ENCODE measurements at regions not wholly inside any gene's neighbourhood (a gene's known extent, or its start where the extent isn't known, plus 50 kb on each side); places are given as distances from the start of the nearest gene placed in this dataset.

DNA sequence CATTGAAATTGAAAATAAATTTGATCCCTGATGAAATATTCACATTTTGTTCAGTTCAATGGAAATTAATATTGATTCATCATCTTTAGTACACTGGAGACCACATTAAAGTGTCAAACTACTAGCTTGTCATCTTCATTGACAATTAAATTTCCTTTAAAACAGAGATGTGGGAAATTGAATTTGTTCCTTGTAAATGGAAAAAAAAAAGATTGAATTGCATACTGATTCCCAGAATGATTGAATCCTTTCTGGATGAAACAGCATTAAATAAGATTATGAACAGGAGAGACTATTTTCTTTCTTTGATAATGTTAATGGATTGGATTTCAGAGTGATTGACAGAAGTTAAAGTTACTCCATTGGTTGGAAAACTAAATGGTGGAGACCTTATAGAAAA, 241.3 kb upstream of the CNTNAP2 start:
- ChIA-PET CTCF (no interaction called here), POLR2A (no interaction called here)
- TF ChIP-seq SP1 (IDR thresholded peaks at IDR 0.05) (no peak), ZNF384 (IDR thresholded peaks at IDR 0.05) (no peak), LEF1 (IDR thresholded peaks at IDR 0.05; ENCODE audit: borderline replicate concordance) (no peak), TARDBP (IDR thresholded peaks at IDR 0.05) (no peak), PKNOX1 (IDR thresholded peaks at IDR 0.05) (no peak), FOXM1 (IDR thresholded peaks at IDR 0.05; ENCODE audit: borderline replicate concordance) (no peak), ELF4 (IDR thresholded peaks at IDR 0.05) (no peak), SUZ12 (IDR thresholded peaks at IDR 0.05) (no peak), FOXK2 (IDR thresholded peaks at IDR 0.05) (no peak)
- DNase-seq (ENCODE audit: extremely low spot score): no peak

- CTCF ChIA-PET: no interaction called here
Measured at GRCh38 chr7:145868935-145869334, 247.7 kb upstream of the CNTNAP2 start.

GRCh38 chr7:145862212-145862611, 254.4 kb upstream of the CNTNAP2 start:
- no peak for TF ChIP-seq SP1 (IDR thresholded peaks at IDR 0.05)
- no peak for TF ChIP-seq NFRKB (IDR thresholded peaks at IDR 0.05)
- no peak for TF ChIP-seq BHLHE40 (IDR thresholded peaks at IDR 0.05; ENCODE audit: borderline replicate concordance)
- TF ChIP-seq TARDBP (IDR thresholded peaks at IDR 0.05): no peak
- TF ChIP-seq L3MBTL2 (conservative IDR thresholded peaks at IDR 0.05): no peak
- TF ChIP-seq PKNOX1 (IDR thresholded peaks at IDR 0.05): no peak
- no peak for TF ChIP-seq FOXK2 (IDR thresholded peaks at IDR 0.05)
- TF ChIP-seq ARNT (IDR thresholded peaks at IDR 0.05): no peak
- TF ChIP-seq HDGF (IDR thresholded peaks at IDR 0.05; ENCODE audit: borderline replicate concordance): no peak
- no peak for TF ChIP-seq SUZ12 (IDR thresholded peaks at IDR 0.05)
- no peak for TF ChIP-seq ZNF384 (IDR thresholded peaks at IDR 0.05)
- TF ChIP-seq LEF1 (IDR thresholded peaks at IDR 0.05; ENCODE audit: borderline replicate concordance): no peak
- no peak for DNase-seq (ENCODE audit: extremely low spot score)
- CTCF ChIA-PET: interaction anchor here (0.6 kb wide), 1 partner anchor 48 kb away, joined by 3 read pairs; no protein-coding TSS in a partner anchor
- POLR2A ChIA-PET: no interaction called here

More at GRCh38 chr7:145868935-145869334, 247.7 kb upstream of the CNTNAP2 start:
- POLR2A ChIA-PET: no interaction called here
- DNase-seq (ENCODE audit: extremely low spot score): no peak
- TF ChIP-seq FOXA1 (IDR thresholded peaks at IDR 0.05): no peak
- TF ChIP-seq CTBP1 (IDR thresholded peaks at IDR 0.05; ENCODE audit: borderline replicate concordance): no peak
- no peak for TF ChIP-seq ZNF384 (IDR thresholded peaks at IDR 0.05)
- TF ChIP-seq L3MBTL2 (conservative IDR thresholded peaks at IDR 0.05): no peak
- TF ChIP-seq ELF4 (IDR thresholded peaks at IDR 0.05): no peak
- no peak for TF ChIP-seq HDGF (IDR thresholded peaks at IDR 0.05; ENCODE audit: borderline replicate concordance)
- no peak for TF ChIP-seq BHLHE40 (IDR thresholded peaks at IDR 0.05; ENCODE audit: borderline replicate concordance)
- no peak for TF ChIP-seq FOXM1 (IDR thresholded peaks at IDR 0.05; ENCODE audit: borderline replicate concordance)
- no peak for TF ChIP-seq PKNOX1 (IDR thresholded peaks at IDR 0.05)

DNA sequence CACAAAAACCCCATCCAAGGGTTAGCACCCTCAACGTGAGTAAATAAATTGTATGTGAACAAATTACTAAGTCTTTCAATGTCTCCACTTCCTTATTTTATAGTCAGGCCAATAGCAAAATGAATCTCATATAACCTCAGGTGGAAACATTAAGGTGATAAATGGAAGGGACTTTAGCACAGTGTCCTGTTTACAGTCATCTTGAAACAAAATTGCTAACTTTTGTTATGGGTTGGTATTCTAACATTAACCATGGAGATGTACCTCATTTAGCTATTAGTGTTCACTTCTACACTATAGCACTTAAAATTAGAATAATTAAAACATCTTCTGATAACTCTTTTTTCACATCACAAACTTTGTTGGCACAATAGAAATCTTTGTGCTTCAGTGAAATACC, 255.8 kb upstream of the CNTNAP2 start:
- ChIA-PET POLR2A (no interaction called here), CTCF (no interaction called here)
- TF ChIP-seq TARDBP (IDR thresholded peaks at IDR 0.05) (no peak), FOXM1 (IDR thresholded peaks at IDR 0.05; ENCODE audit: borderline replicate concordance) (no peak), FOXA1 (IDR thresholded peaks at IDR 0.05) (no peak), FOXK2 (IDR thresholded peaks at IDR 0.05) (no peak), HDGF (IDR thresholded peaks at IDR 0.05; ENCODE audit: borderline replicate concordance) (no peak), ELF4 (IDR thresholded peaks at IDR 0.05) (no peak), SP1 (IDR thresholded peaks at IDR 0.05) (no peak), CTBP1 (IDR thresholded peaks at IDR 0.05; ENCODE audit: borderline replicate concordance) (no peak), L3MBTL2 (conservative IDR thresholded peaks at IDR 0.05) (no peak)
- no peak for DNase-seq (ENCODE audit: extremely low spot score)

- no peak for DNase-seq (ENCODE audit: extremely low spot score)
- no peak for TF ChIP-seq SP1 (IDR thresholded peaks at IDR 0.05)
- TF ChIP-seq L3MBTL2 (conservative IDR thresholded peaks at IDR 0.05): no peak
- TF ChIP-seq ZNF384 (IDR thresholded peaks at IDR 0.05): no peak
- no peak for TF ChIP-seq ARNT (IDR thresholded peaks at IDR 0.05)
- no peak for TF ChIP-seq TARDBP (IDR thresholded peaks at IDR 0.05)
- TF ChIP-seq LEF1 (IDR thresholded peaks at IDR 0.05; ENCODE audit: borderline replicate concordance): no peak
- no peak for TF ChIP-seq HDGF (IDR thresholded peaks at IDR 0.05; ENCODE audit: borderline replicate concordance)
- TF ChIP-seq PKNOX1 (IDR thresholded peaks at IDR 0.05): no peak
- TF ChIP-seq BHLHE40 (IDR thresholded peaks at IDR 0.05; ENCODE audit: borderline replicate concordance): no peak
- no peak for TF ChIP-seq FOXA1 (IDR thresholded peaks at IDR 0.05)
- TF ChIP-seq ELF4 (IDR thresholded peaks at IDR 0.05): no peak
- ChIA-PET POLR2A (no interaction called here), CTCF (no interaction called here)
Measured at GRCh38 chr7:145850636-145851035, 266.0 kb upstream of the CNTNAP2 start.

GRCh38 chr7:145848691-145849090, 267.9 kb upstream of the CNTNAP2 start:
- TF ChIP-seq LEF1 (IDR thresholded peaks at IDR 0.05; ENCODE audit: borderline replicate concordance) (no peak), FOXA1 (IDR thresholded peaks at IDR 0.05) (no peak)
- ChIA-PET POLR2A (no interaction called here), CTCF (interaction anchor here (0.5 kb wide), 1 partner anchor 986 kb away, joined by 7 read pairs; no protein-coding TSS in a partner anchor)
- DNase-seq (ENCODE audit: extremely low spot score): peak; percentile 51
